NCI-H524 treated with DMSO at 0.1 percent for 48 hours (cell line): ENCODE measurements at regions not wholly inside any gene's neighbourhood (a gene's known extent, or its start where the extent isn't known, plus 50 kb on each side); places are given as distances from the start of the nearest gene placed in this dataset.

Source experiments
- DNase-seq: peaks from one replicate; lab custom pipeline; 2025; lab: John Stamatoyannopoulos, UW

DNA sequence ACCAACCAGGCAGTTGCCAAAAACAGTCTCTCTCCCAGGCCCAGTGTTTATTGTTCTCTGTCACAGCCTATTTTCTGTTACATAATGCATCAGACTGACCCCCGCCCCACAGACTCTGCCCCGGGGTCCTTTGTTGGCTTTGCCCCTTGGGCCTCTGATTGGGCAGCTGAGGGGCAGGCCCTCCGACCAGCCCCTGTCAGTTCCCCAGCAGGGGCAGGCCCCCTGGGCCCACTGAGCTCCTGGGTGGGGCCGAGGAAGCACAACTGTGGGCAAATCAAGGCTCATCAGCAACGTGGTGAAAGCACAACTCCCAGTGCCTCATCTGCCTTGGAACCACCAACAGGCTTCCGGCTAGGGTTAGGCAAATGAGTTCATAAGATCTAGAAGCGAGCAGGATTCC, 160.1 kb upstream of the MYCN start:
- DNase-seq = no peak

- DNase-seq = no peak
Measured at GRCh38 chr2:15780912-15781574, 159.3 kb upstream of the MYCN start.

- no peak for DNase-seq
Measured at GRCh38 chr2:15782009-15782751, 158.2 kb upstream of the MYCN start.

- no peak for DNase-seq
Measured at GRCh38 chr2:15782769-15783294, 157.5 kb upstream of the MYCN start.

GRCh38 chr2:15783489-15783888, 156.9 kb upstream of the MYCN start:
- DNase-seq = no peak

GRCh38 chr2:15784106-15784885, 156.1 kb upstream of the MYCN start:
- DNase-seq = no peak

- no peak for DNase-seq
Measured at GRCh38 chr2:15784886-15785801, 155.2 kb upstream of the MYCN start.

DNA sequence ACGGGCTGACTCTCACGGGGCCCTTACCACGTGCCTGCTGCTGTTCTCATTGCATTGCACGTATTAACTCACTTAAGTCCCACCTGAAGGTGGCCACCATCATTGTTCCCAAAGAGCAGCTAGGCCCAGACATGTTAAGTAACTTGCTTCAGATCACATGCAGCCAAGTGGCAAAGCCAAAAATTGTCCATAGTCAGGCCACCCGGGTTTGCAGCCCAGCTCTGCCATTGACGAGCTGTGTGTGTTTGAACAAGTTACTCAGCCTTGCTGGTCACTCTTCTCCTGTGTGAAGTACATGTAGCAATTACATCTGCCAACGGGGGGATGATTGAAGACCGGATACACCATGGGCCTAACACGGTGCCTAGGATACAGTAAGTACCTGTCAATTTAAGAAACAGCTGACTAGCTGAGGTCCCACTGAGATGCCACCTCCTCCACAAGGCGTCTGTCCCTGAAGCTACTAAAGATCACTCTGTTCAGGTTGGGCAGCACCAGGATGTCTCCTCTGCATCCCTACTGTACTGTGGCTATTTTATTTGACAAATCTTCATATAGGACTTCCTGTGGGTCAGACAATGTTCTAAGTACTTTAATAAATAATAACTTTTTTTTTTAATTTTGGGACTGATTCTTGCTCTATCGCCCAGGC, 154.2 kb upstream of the MYCN start:
- no peak for DNase-seq

DNA sequence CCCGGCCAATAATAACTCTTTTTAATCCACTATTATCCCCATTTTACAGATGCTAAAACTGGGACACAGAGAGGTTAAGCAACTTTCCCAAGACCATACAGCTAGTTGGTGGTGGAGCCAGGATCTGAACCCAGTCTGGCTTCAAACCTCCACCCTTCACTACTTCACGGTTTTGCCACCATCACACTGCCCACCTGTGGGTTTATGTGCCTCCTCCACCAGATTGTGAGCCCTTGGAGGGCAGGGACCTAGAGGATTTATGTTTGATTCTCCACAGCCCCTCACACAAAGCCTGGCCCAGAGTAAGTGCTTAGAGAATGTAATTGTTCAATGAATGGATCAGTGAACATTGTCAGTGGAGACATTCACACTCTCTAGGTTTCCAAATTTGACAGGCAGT, 153.4 kb upstream of the MYCN start:
- no peak for DNase-seq

DNA sequence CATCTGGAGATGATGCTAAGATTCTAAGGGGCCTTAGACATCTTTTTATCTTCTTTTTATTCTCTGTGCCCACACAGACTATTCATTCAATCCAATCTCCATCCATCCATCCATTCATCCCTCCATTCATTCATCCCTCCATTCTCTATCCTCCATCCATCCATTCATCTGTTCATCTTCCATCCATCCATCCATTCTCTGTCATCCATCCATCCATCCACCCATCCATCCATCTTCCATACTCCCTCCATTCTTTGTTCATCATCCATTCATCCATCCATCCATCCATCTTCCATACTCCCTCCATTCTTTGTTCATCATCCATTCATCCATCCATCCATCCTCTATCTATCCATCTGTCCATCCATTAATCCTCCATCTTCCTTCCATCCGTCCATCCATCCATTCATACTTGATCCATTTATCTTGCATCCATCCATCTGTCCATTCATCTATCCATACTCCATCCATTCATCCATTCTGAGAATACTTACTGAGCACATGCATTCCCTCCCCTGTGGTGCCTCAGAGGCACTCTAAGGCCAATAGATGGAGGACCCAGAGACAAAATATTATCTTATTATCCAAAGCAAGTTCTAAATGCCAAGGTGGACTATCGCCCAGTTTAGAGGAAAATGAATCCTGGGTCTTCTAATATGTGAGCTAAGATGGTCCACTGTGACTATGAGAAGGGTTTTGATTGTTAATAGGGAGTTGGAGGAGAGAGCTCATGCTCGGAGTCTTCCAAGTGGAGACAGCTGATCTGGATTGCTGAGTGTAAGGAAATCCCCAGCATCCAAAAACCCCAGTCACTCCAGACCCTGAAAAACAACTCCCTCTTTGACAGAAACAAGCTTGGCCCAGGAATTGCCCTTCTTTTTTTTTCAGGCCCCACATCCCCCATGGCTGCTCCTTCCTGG, 152.6 kb upstream of the MYCN start:
- no peak for DNase-seq

GRCh38 chr2:15788455-15788829, 151.9 kb upstream of the MYCN start:
- DNase-seq = no peak

- no peak for DNase-seq
Measured at GRCh38 chr2:15788830-15789229, 151.5 kb upstream of the MYCN start.

DNA sequence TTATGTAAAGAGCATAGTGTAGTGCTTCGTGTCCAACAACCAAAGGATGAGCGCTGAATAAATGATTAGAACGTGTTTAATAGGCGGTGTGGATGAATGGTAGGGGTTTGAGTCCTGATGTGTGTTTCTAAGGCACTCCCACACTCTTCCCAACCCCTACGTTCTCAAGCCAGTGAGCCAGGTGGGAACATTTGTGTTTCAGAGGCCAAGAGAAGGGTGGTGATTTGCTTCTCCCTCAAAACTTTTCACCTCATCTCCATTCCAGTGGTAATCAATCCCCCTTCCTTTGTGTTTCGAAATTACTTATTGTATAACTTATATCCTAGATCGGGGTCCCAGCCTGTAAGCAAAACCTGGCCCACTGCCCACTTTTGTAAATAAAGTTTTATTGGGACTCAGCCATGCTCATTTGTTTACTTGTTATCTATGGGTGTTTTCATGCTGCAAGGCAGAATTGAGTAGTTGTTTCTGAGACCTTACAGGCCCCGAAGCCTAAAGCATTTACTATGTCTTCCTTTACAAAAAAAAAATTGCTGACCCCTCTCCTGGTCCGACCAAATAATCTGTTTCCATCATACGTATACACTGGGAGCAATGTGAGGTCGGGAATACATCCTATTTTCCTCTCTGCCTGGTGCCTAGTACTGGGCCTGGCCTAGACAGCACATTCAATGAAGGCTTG, 150.8 kb upstream of the MYCN start:
- no peak for DNase-seq

DNA sequence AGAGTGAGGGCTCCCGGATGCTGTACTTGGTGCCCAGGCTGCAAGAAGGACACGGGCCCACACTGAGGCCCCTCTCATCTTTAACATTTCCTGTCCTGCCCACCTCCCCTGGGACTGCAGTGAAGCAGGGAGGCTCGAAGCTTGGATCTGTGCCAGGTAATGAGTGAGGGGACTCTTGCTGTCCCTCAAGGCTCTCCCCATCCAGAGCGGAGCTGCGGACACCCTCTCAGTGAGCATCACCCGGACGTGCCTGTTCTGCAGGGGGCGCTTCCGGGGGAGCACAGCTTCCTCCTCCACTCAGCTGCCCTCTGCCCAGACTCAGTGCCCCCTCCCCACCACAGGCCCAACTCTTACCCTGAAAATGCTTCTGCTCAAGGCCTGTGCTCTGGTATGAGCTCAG, 150.0 kb upstream of the MYCN start:
- DNase-seq = no peak

DNA sequence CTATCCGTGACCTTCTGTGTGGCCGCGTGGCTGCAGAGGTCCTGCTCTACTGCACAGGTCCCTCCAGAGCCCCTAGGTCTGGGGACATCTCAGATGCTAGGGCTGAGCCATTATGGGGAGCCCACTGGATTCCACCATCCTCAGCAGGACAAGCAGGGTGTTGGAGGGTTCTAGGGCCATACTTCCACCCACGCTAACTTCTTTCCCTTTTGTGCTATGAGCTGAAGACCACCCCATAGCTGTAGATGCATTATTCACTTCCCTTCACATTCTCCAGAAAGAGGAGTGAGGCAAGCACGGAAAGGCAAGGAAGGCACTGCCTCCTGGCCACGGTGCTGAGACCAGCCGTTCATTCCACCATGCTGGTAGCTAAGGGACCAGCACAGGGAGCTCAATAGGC, 149.5 kb upstream of the MYCN start:
- DNase-seq = no peak

DNA sequence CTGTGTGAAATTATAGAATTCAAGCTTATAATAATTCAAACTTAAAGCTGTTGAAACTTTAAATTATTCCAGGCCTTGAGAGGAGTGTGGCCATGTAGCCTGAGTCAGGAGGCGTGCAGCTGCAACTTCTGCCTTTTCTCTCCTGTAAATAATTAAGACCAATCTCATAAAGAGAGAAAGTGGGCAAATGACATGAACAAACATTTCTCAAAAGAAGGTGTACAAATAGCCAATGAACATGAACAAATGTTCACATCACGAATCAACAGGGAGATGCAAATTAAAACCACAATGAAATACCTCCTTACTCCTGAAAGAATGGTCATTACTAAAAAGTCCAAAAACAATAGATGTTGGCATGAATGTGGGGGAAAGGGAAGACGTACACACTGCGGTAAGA, 149.1 kb upstream of the MYCN start:
- no peak for DNase-seq

- DNase-seq = no peak
Measured at GRCh38 chr2:15792331-15792730, 148.0 kb upstream of the MYCN start.

DNA sequence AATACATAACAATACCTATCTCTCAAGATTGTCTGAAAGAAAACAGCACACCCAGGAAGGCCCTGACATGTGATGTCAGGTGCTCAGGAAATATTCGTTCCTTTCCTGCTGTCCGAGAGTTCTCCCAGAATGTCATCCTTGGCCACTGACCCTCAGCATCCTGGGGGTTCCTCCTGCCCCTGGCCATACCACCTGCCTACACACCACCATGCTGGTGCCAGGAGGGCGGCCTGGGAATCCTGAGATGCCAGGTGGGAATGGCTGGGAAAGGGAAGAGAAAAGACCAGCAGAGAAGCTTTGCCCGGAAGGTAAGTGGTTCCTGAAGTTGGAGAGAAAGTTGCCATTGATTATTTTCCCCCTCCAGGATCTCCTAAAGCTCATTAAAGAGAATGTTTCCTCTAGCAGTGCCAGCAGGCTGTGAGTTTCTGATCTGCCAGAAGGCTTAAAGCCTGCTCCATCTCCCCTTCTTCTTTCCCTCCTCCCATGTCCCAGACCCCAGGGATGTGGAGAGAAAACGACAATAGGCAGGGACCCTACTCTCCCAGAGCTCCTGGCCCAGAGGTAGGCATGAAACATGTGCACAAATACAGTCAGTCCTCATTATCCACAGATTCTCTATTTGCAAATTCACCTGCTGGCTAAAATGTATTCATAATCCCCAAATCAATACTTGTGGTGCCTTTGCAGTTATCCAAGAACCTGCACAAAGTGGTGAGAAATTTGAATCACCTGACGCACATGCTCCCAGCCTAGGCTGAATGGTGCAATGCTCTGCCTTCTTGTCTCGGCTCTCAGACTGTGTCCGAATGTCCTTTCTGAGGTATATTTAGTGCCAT, 147.1 kb upstream of the MYCN start:
- DNase-seq = no peak

- no peak for DNase-seq
Measured at GRCh38 chr2:15793978-15794377, 146.4 kb upstream of the MYCN start.
